Mesodermal cell (in vitro differentiated cells): ENCODE measurements at regions not wholly inside any gene's neighbourhood (a gene's known extent, or its start where the extent isn't known, plus 50 kb on each side); places are given as distances from the start of the nearest gene placed in this dataset.
"Not testable (repeated sequence)": the region's sequence is repeated elsewhere in the genome, so short reads cannot be mapped to it uniquely, and the experiment has no call there.

Source experiments
- H3K27ac ChIP-seq: 2 replicates; pipeline ENCODE4 v1.7.0; 2013; ENCODE audit warnings: mild to moderate bottlenecking, low read depth, low read length, moderate library complexity; ENCODE audit not compliant: severe bottlenecking
- H3K36me3 ChIP-seq: 2 replicates; pipeline ENCODE4 v1.7.1; 2013; ENCODE audit warnings: mild to moderate bottlenecking, low read length, moderate library complexity; ENCODE audit not compliant: control insufficient read depth, insufficient read depth
- H3K4me1 ChIP-seq: one replicate; pipeline ENCODE4 v1.7.1; 2013; ENCODE audit warnings: mild to moderate bottlenecking, low read length; ENCODE audit not compliant: insufficient read depth, control insufficient read depth, poor library complexity, severe bottlenecking
- H3K4me3 ChIP-seq: 2 replicates; pipeline ENCODE4 v1.7.0; 2013; ENCODE audit warnings: low read length, control low read depth, mild to moderate bottlenecking; ENCODE audit not compliant: insufficient read depth, poor library complexity, severe bottlenecking; ENCODE audit errors: extremely low read depth
- H3K9me3 ChIP-seq: 2 replicates; pipeline ENCODE4 v1.7.1; 2013; ENCODE audit warnings: mild to moderate bottlenecking, low read length, moderate library complexity; ENCODE audit not compliant: control insufficient read depth
- WGBS, 2 experiments: methylation state at CpG; one replicate each; pipeline ENCODE4 v1.1.5; 2013; ENCODE audit warnings: missing lambda C conversion rate in 2 of 2; ENCODE audit not compliant: insufficient coverage in 2 of 2; 5-methylcytosine and 5-hydroxymethylcytosine counted together

DNA sequence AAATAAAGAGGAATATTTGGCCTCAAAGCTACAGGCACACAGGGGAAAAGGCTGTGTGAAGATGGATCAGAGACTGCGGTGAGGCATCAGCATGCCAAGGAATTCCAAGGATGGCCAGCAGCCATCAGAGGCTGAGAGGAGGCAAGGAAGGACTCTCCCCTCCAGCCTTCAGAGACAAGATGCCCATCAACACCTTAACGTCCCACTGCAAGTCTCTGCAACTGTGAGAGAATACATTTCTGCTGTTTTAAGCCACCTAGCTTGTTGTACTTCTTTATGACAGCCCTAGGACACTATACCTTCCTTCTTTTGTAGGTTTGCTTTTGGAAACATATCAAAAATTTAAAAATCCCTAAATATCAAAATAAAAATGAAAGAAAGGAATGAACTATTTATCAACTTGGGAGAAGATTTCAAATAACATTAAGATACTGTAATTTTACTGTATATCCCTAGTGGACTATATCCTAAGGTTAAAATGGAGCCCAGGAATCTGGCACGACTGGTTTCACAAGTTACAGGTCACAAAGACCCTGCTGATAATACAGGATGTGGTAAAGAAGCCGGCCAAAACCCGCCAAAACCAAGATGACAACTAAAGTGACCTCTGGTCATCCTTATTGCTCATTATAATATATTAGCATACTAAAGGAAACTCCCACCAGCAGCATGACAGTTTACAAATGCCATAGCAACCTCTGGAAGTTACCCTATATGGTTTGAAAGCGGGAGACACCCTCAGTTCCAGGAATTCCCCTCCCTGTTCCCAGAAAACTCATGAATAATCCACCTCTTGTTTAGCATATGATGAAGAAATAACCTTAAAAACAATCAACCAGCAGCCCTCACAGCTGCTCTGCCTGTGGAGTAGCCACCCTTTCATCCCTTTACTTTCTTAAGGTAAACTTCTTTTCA lies 185.2 kb downstream of the AVL9 start:
- H3K4me3 ChIP-seq, result no peak overlapping the region
- no peaks in the 10 kb centered on the region for H3K4me1 ChIP-seq
- H3K36me3 ChIP-seq, result peaks cover 6% of the 10 kb centered on the region
- H3K9me3 ChIP-seq, result no peaks in the 10 kb centered on the region
- no peak overlapping the region for H3K27ac ChIP-seq
- 79 to 100% methylated on average over 1 to 2 of the region's 6 CpGs for WGBS, 2 experiments

GRCh38 chr7:32679192-32679591 lies 183.9 kb downstream of the AVL9 start:
- WGBS, 2 experiments, result 94% methylated on average over 2 of the region's 4 CpGs; no CpG with 5 or more reads in 1 of the 2 experiments
- H3K36me3 ChIP-seq, result peaks cover 6% of the 10 kb centered on the region
- H3K9me3 ChIP-seq, result no peaks in the 10 kb centered on the region
- H3K27ac ChIP-seq, result no peak overlapping the region
- H3K4me3 ChIP-seq, result no peak overlapping the region
- H3K4me1 ChIP-seq, result no peaks in the 10 kb centered on the region

DNA sequence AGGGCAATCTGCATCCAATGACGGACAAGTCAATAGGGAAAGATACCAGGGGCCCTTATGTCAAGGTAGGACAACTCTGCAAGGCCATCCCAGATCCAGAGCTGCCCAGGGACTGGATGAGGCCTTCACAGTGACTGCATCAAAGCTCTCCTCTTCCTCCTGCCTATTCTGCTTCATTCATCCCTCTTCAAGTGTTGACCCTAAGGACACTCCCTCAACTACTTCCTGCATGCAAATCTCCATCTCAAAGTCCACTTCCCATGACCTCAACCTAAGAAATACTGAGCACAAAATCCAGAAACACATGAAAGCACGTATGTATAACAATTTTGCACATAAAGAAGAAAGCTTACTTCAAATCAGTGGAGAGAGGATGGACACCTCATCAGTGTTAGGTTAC lies 182.3 kb downstream of the AVL9 start:
- WGBS, 2 experiments, result 78 to 100% methylated on average over 1 to 2 of the region's 2 CpGs
- no peak overlapping the region for H3K27ac ChIP-seq
- no peaks in the 10 kb centered on the region for H3K9me3 ChIP-seq
- H3K4me3 ChIP-seq, result no peak overlapping the region
- H3K4me1 ChIP-seq, result no peaks in the 10 kb centered on the region
- H3K36me3 ChIP-seq, result peaks cover 6% of the 10 kb centered on the region

DNA sequence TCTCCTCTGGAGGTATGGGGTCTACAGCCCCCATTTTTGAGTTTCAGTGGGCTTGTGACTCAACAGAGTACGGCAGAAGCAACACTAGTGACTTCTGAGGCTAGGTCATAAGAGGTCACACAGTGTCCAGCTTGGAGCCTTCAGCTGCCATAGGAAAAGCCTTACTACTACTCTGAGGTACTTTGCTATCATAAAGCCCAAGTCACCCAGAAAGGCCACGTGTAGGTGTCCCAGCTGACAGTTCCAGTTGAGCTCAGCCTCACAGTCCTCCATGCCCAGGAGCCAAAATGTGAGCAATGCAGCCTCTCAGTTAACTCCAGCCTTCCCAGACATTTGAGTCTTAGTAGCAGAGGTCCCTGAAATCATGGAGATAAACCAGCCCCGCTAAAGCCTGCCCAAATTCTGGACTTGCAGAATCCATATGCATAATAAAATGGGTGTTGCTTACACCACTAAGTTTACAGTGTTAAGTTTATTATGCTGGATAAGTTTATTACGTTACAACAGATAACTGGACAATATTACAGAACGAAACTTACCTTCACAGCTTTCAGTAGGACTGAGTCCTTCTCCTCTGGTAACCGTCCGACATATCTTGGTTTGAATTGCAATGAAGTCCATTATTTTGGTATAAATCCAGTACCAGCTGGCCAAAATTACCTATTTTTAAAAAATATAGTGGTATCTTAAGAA lies 181.1 kb downstream of the AVL9 start:
- Histone ChIP-seq H3K36me3 (peaks cover 6% of the 10 kb centered on the region), H3K4me3 (no peak overlapping the region), H3K4me1 (no peaks in the 10 kb centered on the region), H3K27ac (no peak overlapping the region), H3K9me3 (no peaks in the 10 kb centered on the region)
- 81 to 88% methylated on average over 2 to 4 of the region's 7 CpGs for WGBS, 2 experiments

GRCh38 chr7:32673275-32673983 lies 178.1 kb downstream of the AVL9 start:
- Histone ChIP-seq H3K36me3 (peaks cover 6% of the 10 kb centered on the region), H3K9me3 (no peaks in the 10 kb centered on the region), H3K27ac (no peak overlapping the region), H3K4me3 (no peak overlapping the region), H3K4me1 (peaks cover 11% of the 10 kb centered on the region)
- WGBS, 2 experiments, result 86% methylated on average over 1 of the region's 2 CpGs; no CpG with 5 or more reads in 1 of the 2 experiments

DNA sequence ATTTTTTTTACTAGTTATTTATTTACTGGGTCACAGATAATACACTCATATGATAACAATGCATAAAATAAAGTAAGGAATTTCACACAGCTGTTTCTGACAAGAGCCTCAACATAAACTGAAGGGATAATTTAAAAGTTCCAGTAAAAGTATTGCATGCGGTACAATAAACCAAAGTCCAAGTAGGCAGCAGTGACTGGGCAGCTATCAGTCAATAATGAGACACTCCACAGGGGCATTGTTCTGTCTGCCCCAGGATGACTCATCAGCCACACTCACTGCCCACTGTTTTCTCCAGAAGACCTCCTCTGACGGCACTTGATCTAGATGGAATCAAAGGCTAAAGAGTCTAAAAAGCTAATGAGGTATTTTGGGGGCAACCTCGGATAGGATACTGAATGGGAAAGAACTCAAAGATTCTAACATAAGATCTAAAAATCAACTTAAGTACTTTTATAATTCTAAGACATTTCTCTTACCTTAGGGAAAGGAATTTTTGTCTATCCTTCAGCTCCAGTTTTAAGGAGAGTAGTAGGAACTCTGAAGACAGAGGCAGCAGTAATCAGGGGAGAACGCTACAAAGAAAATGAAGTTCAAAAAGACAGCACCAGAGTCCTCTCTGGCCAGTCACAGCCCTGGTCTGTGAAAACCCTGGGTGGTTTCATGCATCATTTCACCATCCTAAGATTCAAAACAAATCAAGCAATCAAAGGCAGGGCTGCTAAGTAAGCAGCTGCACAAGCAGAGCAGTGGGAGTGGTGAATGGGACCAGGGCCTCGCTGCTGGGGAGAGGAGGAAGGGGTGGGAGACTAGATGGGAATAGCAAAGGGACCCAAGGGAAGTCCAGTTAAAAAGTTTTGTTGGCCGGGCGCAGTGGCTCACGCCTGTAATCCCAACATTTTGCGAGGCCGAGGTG lies 175.1 kb downstream of the AVL9 start:
- H3K4me1 ChIP-seq, result peaks cover 13% of the 10 kb centered on the region
- 80 to 88% methylated on average over 4 to 5 of the region's 10 CpGs for WGBS, 2 experiments

DNA sequence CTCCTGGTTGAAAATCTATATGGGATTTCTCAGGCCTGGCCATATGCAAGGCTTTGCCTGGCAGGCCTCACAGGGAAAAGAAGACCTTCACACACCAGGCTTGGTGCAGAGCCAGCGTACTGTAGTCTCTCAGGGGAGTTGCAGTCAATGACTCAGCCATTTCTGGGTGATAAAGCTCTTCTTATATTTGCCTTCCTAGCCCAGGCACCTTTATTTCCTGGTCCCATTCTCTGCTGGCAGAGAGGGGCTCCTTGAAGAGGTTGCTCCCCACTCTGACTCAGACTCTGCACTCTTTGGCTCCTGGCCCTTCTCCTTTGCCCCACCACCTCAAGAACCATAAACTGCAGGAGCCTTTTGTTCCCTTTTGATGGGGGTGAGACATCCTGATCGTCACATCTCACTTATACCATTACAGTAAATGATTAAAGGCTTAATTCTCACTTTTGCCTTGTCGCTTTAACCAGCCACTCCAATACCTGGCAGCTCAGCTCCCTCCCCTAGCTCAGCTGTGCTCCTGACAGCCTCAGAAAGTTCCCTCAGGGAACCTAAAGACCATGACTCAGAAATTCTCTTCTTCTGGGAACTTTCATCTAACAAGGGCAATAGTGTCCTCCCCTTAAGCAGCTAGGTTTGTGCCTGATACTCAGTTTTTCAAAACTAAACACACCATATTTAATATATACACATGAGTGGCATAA lies 174.0 kb downstream of the AVL9 start:
- 60% methylated on average over 1 of the region's 3 CpGs for WGBS, 2 experiments
- H3K4me1 ChIP-seq, result peaks cover 13% of the 10 kb centered on the region
- not testable (repeated sequence) for H3K36me3 ChIP-seq, H3K9me3 ChIP-seq, H3K4me3 ChIP-seq
- peak overlapping the region; percentile 92 for H3K27ac ChIP-seq

More for the DNA sequence above, 175.1 kb downstream of the AVL9 start:
- Histone ChIP-seq H3K4me3 (no peak overlapping the region), H3K27ac (peak overlapping the region; percentile 92), H3K9me3 (no peaks in the 10 kb centered on the region), H3K36me3 (no peaks in the 10 kb centered on the region)

- not testable (repeated sequence) for H3K9me3 ChIP-seq, H3K36me3 ChIP-seq, H3K4me3 ChIP-seq
- peaks cover 13% of the 10 kb centered on the region for H3K4me1 ChIP-seq
- 100% methylated on average over 1 to 3 of the region's 3 CpGs for WGBS, 2 experiments
- H3K27ac ChIP-seq, result peak overlapping the region; percentile 92
These were observed 173.3 kb downstream of the AVL9 start for GRCh38 chr7:32668387-32669097.

- H3K36me3 ChIP-seq, H3K9me3 ChIP-seq, H3K4me3 ChIP-seq, H3K27ac ChIP-seq: not testable (repeated sequence)
- H3K4me1 ChIP-seq, result peaks cover 17% of the 10 kb centered on the region
- 98 to 100% methylated on average over 6 of the region's 9 CpGs for WGBS, 2 experiments
These were observed 172.3 kb downstream of the AVL9 start for GRCh38 chr7:32667586-32667985.
